Stimulated activated CD4-positive, alpha-beta T cell treated with anti-CD3 and anti-CD28 coated beads, Interleukin-1b, Interleukin-23, amount 100 ng/mL, for 48 hours (primary cell): ENCODE measurements at regions not wholly inside any gene's neighbourhood (a gene's known extent, or its start where the extent isn't known, plus 50 kb on each side); places are given as distances from the start of the nearest gene placed in this dataset.
"Not testable (repeated sequence)": the region's sequence is repeated elsewhere in the genome, so short reads cannot be mapped to it uniquely, and the experiment has no call there.

ENCODE experiments used
- DNase-seq: peaks from one replicate; pipeline ENCODE4 v3.0.0-alpha.2; 2020

DNA sequence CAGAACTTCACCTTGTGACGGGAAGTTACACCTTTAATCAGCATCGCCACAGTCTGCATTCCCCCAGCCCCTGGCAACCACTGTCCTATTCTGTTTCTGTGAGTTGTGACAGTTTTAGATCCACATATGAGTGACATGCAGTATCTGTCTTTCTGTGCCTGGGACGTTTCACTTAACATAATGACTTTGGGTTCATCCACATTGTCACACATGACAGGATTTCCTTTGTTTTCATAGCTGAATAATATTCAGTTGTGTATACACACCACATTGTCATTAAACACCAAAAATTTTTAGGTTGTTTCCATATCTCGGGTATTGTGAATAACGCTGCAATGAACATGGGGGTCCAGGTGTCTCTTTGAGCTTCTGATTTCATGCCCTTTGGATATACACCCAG is 62.6 kb upstream of the BDH1 start:
- not testable (repeated sequence) for DNase-seq

DNA sequence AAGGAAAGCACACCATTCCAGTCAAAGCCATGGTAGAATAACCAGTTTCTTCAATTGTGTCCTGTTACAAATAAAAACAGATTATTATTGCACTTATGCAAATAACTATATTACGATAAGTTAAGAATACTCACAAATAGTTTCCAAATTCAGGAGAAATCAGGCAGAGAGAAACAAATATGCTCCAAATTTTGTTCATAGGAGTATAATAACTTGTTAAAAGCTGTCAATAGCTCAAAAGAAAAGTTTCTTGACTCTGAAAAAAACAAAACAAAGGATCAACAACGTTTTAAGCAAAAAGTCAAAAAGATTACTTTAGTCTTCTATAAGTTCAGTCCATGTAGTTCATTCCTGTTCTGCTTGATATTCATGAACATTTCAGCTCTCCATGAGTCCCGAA is 59.7 kb upstream of the BDH1 start:
- DNase-seq: no peak

DNA sequence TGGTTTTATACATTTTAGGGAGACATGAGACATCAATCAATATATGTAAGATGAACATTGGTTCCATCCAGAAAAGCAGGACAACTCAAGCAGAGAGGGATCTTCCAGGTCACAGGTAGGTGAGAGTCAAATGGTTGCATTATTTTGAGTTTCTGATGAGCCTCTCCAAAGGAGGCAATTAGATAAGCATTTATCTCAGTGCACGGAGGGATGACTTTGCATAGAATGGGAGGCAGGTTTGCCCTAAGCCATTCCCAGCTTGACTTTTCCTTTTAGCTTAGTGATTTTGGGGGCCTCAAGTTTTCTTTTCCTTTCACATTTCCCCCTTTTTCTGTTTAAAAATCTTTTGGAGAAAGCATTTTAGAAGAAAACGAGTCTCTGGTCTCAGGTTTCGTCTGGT is 58.4 kb upstream of the BDH1 start:
- not testable (repeated sequence) for DNase-seq

GRCh38 chr3:197613199-197613598 is 57.4 kb upstream of the BDH1 start:
- DNase-seq: peak; percentile 43

DNA sequence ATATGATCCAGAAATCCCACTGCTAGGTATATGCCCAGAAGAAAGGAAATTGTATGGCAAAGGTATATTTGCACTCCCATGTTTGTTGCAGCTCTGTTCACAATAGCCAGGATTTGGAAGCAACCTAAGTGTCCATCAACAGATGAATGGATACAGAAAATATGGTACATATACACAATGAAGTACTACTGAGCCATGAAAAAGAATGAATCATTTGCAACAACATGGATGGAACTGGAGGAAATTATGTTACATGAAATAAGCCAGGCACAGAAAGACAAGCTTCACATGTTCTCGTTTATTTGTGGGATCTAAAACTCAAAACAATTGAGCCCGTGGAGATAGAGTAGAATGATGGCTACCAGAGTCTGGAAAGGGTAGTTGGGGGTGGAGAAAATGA is 55.5 kb upstream of the BDH1 start:
- DNase-seq: no peak

DNA sequence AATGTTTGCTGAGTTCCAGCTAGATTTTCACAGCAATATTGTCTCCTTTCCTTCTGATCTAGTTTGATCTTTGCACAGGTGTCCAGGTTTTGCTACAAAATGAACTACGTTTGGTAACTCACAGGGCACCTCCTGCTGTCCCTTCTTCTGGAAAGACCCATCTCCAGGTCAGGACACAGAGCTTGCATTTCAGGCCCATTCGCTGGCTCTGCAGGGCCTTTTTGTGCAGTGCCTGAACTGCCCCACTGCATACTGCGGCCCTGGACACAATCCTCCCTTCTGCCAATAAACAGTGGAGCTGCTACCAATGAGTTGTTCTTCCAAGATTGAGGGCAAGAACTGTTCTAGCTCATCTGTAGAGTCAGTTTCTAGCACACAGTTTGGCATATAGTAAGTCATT is 50.7 kb upstream of the BDH1 start:
- DNase-seq: no peak
